Upper lobe of left lung (tissue), 4 donors: ENCODE measurements at regions not wholly inside any gene's neighbourhood (a gene's known extent, or its start where the extent isn't known, plus 50 kb on each side); places are given as distances from the start of the nearest gene placed in this dataset.

ENCODE experiments used
- EP300 ChIP-seq, 4 donors: sonication (generic); formaldehyde crosslinking; IDR thresholded peaks; one replicate each; pipeline ENCODE4 v1.5.1; 2017; ENCODE audit warnings: antibody characterized with exemption in 4 of 4, control low read depth in 2 of 4
- POLR2A ChIP-seq, 4 donors: fragments of 450-650 bp; IDR thresholded peaks; one replicate each; pipeline ENCODE4 v1.5.1; 2016 to 2017; ENCODE audit warnings: antibody characterized with exemption in 4 of 4, mild to moderate bottlenecking in 2 of 4
- POLR2AphosphoS5 ChIP-seq, 2 donors: sonication (generic); formaldehyde crosslinking; IDR thresholded peaks; one replicate each; pipeline ENCODE4 v1.5.1; 2017; ENCODE audit warnings: antibody characterized with exemption in 2 of 2
- TF ChIP-seq, protein P1 (sequence below), 6 experiments: fragments of 450-650 bp in 4 of 6; fragments of 200-600 bp in 2 of 6; sonication (generic) in 2 of 6; IDR thresholded peaks; one replicate each; pipeline ENCODE4 v1.5.1; 2016 to 2019; ENCODE audit warnings: antibody characterized with exemption in 6 of 6

DNA sequence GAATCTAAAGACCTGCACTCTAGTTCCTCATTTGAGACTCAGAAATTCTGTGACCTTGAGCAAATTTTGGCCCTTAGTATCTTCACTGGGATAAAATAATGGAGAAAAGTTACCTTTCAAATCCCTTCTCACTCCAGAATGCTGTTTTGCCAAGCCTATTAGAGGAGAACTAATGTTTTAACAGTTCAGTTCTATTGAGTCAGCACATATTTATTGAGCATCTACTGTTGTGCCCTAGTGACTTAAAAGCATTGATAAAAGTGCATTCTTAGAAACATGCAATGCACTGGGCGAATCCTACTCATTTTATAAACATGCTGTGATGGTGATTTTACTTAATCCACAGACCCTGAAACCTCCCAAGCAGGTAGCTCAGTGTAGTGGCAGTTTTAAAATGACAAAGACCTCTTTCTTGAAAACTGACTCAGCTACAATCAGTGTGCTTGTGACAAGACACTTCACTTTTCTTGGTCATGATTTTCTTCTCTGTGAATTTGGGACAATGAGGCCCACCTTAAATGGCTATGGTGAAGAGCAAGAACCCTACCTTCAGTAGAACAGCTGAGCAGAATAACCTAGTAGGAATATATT lies 312.0 kb downstream of the ALDH8A1 start:
- TF ChIP-seq, protein P1, sequence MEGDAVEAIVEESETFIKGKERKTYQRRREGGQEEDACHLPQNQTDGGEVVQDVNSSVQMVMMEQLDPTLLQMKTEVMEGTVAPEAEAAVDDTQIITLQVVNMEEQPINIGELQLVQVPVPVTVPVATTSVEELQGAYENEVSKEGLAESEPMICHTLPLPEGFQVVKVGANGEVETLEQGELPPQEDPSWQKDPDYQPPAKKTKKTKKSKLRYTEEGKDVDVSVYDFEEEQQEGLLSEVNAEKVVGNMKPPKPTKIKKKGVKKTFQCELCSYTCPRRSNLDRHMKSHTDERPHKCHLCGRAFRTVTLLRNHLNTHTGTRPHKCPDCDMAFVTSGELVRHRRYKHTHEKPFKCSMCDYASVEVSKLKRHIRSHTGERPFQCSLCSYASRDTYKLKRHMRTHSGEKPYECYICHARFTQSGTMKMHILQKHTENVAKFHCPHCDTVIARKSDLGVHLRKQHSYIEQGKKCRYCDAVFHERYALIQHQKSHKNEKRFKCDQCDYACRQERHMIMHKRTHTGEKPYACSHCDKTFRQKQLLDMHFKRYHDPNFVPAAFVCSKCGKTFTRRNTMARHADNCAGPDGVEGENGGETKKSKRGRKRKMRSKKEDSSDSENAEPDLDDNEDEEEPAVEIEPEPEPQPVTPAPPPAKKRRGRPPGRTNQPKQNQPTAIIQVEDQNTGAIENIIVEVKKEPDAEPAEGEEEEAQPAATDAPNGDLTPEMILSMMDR (IDR thresholded peaks at IDR 0.05): no peak
- TF ChIP-seq POLR2AphosphoS5 (IDR thresholded peaks at IDR 0.05) (no peak), EP300 (IDR thresholded peaks at IDR 0.05) (no peak), POLR2A (IDR thresholded peaks at IDR 0.05) (no peak)
